Activated CD8-positive, alpha-beta memory T cell treated with anti-CD3 and anti-CD28 coated beads for 4 hours (primary cell): ENCODE measurements at regions not wholly inside any gene's neighbourhood (a gene's known extent, or its start where the extent isn't known, plus 50 kb on each side); places are given as distances from the start of the nearest gene placed in this dataset.
A peak's percentile ranks its signal among the peaks of the same experiment; 100 is the strongest.
"Not testable (repeated sequence)": the region's sequence is repeated elsewhere in the genome, so short reads cannot be mapped to it uniquely, and the experiment has no call there.

Experiments used
- DNase-seq, 2 donors: peaks; one replicate each; pipeline ENCODE4 v3.0.0-alpha.2; 2020; ENCODE audit warnings: low read depth in 2 of 2

- DNase-seq = no peak
These were observed 348.8 kb upstream of the CLINT1 start for GRCh38 chr5:158207733-158208132.

- DNase-seq = no peak
These were observed 347.0 kb upstream of the CLINT1 start for GRCh38 chr5:158205992-158206391.

- DNase-seq = no peak
These were observed 344.3 kb upstream of the CLINT1 start for GRCh38 chr5:158203261-158203660.

- no peak for DNase-seq
These were observed 343.9 kb upstream of the CLINT1 start for GRCh38 chr5:158202801-158203200.

DNA sequence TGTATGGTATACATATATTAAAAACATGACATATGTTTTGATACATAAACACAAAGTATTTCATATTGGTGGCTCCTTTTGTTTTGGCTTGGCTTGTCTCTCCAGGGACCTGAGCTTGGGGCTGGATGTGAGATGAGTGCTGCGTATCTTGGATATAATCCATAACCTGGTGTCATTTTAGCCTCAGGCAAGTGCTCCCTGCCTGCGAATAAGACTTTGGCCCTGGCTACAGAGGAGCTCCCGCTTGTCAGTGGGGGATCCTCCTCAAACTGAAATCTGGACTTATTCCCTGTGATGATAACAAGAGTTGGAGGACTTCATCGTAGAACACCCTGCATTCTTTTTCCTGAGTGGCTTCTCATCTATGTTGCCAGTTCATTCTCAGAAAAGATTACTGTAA, 341.7 kb upstream of the CLINT1 start:
- DNase-seq = no peak

DNA sequence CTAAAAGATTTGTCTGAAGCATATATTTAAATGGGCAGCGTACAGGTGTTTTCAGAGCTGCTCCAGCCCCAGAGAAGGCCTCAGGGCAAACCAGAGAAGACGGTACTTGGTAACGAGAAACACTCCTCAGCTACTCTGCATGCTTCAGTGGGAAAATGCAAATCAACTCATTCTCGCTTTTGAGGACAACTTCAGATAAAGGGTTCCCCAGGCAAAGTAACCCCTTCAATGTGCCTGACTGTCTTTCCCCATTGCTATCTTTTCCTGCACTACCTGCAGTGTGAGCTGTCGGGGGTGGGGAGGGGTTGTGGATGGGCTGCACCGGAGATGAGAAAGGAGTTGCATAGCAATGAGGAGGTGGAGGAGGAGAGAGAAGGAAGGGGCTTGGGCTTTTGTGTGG, 339.7 kb upstream of the CLINT1 start:
- DNase-seq = no peak

DNA sequence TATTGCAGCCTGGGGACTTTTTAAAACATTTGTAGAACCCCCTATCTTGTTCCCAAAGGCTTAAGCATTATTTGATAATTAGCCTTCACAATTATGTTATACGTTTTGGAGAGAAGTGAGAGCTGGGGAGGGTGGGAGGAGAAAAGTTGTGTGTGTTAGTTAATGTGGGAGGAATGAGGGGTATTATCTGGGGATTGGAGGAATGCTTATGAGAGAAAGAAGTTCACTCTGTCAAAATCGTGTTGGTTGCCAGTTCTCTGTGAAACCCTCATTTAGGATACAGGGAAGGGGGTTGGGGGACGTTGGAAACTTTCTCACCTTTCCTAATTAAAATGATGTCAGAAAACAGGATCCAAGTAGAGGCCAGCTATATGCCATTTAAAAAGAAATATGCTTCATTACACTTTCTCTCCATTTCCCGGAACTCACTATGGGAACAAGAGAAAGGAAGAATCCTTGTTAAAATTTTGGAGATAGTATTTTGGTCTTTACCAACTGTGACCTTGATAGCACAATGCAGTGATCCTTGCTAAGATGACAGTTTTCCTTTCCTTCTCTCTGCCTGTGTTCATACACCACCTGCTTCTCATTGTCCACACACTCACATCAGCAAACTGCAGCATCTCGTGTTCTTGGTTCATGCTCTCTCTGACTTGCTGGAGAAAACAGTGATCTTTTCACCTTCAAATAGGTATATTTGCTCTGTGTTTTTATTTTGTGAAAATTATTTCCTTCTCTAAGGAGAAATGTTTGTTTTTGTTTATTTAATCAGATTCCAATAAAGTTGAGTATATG, 336.7 kb upstream of the CLINT1 start:
- no peak for DNase-seq

DNA sequence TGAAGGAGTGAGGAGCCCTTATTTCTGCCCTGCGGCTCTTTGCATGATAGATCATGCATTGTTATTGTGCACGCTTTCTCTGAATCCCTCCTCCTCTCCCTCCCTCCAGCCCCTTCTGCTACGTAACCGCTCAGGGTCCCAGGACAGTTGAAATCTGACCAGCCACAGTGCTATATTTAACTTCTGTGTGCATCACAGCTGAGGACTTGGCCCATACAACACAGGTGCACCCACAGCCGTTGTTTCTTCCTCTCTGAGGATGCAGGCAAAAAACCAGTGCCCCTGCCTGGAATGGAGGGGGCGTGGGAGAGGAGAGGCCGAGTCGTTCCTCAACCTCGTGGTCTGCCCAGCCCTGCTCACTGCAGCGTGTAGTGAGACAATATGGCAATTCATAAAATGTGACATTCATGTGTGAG, 335.6 kb upstream of the CLINT1 start:
- DNase-seq = no peak

GRCh38 chr5:158193395-158193794, 334.4 kb upstream of the CLINT1 start:
- not testable (repeated sequence) for DNase-seq

DNA sequence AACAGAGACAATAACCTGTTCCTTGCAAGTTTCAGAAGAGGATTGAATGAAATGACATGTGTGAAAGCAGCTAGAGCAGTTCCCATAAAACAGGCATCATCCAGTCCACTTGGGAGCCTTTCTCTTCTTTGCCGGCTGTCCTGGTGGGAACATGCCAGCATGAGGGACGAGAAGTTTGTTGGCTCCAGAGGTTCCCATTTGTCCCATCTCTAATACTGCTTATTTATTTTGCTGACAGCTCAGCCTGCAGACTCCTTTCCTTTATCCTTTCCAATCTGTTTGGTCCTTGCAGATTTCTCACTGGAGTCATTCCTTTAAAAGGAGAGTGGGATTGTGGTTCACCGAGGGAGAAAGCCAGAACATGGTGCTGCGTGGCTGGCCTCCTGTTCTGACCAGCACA, 321.5 kb upstream of the CLINT1 start:
- no peak for DNase-seq

DNA sequence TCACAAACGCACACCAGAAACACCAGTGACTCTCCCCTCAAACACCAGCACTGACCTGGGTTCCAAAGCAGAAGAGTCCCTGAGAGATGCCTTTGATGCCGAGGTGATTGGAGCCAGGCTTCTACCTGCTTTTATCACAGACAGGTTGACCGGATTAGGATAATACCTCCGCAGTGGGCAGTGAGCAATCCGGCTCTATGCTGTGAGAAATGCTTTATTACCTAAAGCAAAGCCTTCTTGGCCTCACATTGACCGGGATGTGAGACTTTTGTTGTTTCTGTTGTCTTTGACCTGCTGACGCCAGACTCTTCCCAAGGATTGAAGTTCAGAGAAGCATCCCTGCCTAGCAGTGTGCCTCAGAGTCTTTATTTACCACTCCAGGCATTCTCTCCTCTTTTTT, 320.3 kb upstream of the CLINT1 start:
- DNase-seq = no peak

GRCh38 chr5:158178535-158178934, 319.6 kb upstream of the CLINT1 start:
- DNase-seq = no peak

GRCh38 chr5:158177146-158177545, 318.2 kb upstream of the CLINT1 start:
- DNase-seq = no peak

GRCh38 chr5:158175934-158176481, 317.1 kb upstream of the CLINT1 start:
- DNase-seq = no peak

- peak; percentile 5 to 7 for DNase-seq
These were observed 316.2 kb upstream of the CLINT1 start for GRCh38 chr5:158174918-158175851.

GRCh38 chr5:158174026-158174425, 315.1 kb upstream of the CLINT1 start:
- no peak for DNase-seq

GRCh38 chr5:158172005-158172404, 313.1 kb upstream of the CLINT1 start:
- DNase-seq = no peak

GRCh38 chr5:158170534-158170933, 311.6 kb upstream of the CLINT1 start:
- no peak for DNase-seq

- DNase-seq = no peak
These were observed 311.1 kb upstream of the CLINT1 start for GRCh38 chr5:158170060-158170459.

- no peak for DNase-seq
These were observed 307.5 kb upstream of the CLINT1 start for GRCh38 chr5:158166424-158166823.

DNA sequence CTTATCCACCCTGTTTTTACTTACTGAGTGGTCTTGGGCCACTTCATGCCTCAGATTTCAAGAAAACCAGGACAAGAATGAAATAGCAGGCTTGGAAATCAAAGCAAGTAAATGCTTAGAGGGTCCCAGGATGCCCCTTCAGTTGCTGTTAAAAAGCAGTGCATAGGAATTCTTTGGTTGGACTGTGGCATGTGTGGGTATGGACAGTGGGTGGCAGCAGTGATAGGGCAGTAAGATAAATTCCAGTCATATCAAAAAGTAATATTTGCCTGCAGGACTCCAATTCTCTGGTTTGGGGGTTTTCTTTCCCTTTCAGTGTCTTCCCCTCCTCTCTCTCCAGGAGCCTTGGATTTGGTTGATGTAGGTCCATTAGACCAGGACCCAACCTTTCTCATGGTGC, 306.7 kb upstream of the CLINT1 start:
- no peak for DNase-seq

- no peak for DNase-seq
These were observed 305.5 kb upstream of the CLINT1 start for GRCh38 chr5:158164296-158165047.
